ENCODE measurements at regions not wholly inside any gene's neighbourhood (a gene's known extent, or its start where the extent isn't known, plus 50 kb on each side); places are given as distances from the start of the nearest gene placed in this dataset.

DNA sequence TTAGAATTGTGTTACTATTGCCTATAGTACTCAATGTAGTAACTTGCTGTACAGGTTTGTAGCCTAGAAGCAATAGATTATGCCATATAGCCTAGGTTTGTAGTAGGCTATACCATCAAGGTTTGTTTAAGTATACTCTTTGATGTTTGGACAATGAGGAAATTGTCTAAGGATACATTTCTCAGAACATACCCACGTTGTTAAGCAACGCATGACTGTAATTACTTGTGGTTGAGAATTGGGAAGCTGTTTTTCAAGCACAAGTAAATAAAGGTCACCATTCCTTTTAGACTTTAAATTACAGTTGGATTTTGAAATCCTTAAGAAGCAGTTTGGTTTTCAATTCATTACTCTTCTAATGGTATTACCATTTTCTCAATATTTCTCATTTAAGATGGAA, 89.8 kb upstream of the KCNH7 start:
- Mint-ChIP-seq H3K4me1 (no peaks in the 10 kb centered on the region), H3K36me3 (ENCODE audit: low read depth) (no peaks in the 10 kb centered on the region), H3K9me3 (no peaks in the 10 kb centered on the region), H3K27ac (ENCODE audit: unreplicated experiment) (no peak overlapping the region), H3K27me3 (ENCODE audit: low read depth) (no peaks in the 10 kb centered on the region), H3K4me3 (no peak overlapping the region)
- DNase-seq (ENCODE audit: low read depth, low spot score), result no peak
- TF ChIP-seq, protein P1, sequence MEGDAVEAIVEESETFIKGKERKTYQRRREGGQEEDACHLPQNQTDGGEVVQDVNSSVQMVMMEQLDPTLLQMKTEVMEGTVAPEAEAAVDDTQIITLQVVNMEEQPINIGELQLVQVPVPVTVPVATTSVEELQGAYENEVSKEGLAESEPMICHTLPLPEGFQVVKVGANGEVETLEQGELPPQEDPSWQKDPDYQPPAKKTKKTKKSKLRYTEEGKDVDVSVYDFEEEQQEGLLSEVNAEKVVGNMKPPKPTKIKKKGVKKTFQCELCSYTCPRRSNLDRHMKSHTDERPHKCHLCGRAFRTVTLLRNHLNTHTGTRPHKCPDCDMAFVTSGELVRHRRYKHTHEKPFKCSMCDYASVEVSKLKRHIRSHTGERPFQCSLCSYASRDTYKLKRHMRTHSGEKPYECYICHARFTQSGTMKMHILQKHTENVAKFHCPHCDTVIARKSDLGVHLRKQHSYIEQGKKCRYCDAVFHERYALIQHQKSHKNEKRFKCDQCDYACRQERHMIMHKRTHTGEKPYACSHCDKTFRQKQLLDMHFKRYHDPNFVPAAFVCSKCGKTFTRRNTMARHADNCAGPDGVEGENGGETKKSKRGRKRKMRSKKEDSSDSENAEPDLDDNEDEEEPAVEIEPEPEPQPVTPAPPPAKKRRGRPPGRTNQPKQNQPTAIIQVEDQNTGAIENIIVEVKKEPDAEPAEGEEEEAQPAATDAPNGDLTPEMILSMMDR (conservative IDR thresholded peaks at IDR 0.05), result no peak

DNA sequence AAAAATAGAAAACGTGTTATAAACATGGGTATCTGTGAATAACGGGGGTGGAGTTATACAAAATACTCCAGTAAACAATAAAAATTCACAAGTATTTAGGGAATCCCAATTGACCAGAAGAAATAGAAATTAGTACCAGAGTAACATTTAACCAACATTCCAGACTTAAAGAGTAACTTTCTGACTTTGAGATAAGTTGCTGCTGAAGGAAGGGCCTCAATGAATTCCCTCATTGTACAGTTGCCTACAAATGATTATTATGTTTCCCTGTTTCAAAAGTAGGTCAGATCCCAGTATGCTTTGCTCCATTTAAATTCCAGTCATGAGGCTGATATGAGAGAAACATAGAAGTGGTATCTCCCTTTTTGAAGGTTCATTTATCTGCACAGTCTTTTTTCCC, 88.3 kb upstream of the KCNH7 start:
- no peaks in the 10 kb centered on the region for H3K4me1 Mint-ChIP-seq
- H3K27ac Mint-ChIP-seq (ENCODE audit: unreplicated experiment), result no peak overlapping the region
- no peak overlapping the region for H3K4me3 Mint-ChIP-seq
- TF ChIP-seq, protein P1 (conservative IDR thresholded peaks at IDR 0.05), result no peak
- DNase-seq (ENCODE audit: low read depth, low spot score), result no peak
- no peaks in the 10 kb centered on the region for H3K9me3 Mint-ChIP-seq
- H3K36me3 Mint-ChIP-seq (ENCODE audit: low read depth), result no peaks in the 10 kb centered on the region
- no peaks in the 10 kb centered on the region for H3K27me3 Mint-ChIP-seq (ENCODE audit: low read depth)

DNA sequence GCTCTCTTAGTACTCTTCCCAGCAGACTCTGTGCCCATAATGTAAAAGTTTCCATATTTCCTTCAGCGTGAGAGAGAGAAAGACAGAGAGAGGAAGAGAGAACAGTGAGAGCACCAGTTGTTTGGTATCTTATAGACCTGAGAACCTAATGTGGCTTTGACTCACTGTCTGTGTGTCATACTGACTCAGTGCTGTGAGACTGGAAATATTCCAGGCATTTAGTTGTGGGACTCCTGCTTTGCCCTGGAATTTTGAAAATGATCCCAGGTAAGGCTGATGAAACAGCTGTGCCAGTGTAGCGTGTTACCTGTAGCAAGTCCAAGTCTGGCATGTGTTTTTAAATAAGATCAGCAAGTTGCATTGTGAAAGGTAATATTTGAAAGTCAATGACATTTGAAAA, 87.9 kb upstream of the KCNH7 start:
- no peak overlapping the region for H3K4me3 Mint-ChIP-seq
- no peaks in the 10 kb centered on the region for H3K27me3 Mint-ChIP-seq (ENCODE audit: low read depth)
- H3K36me3 Mint-ChIP-seq (ENCODE audit: low read depth), result no peaks in the 10 kb centered on the region
- H3K9me3 Mint-ChIP-seq, result no peaks in the 10 kb centered on the region
- TF ChIP-seq, protein P1 (conservative IDR thresholded peaks at IDR 0.05), result no peak
- H3K4me1 Mint-ChIP-seq, result no peaks in the 10 kb centered on the region
- H3K27ac Mint-ChIP-seq (ENCODE audit: unreplicated experiment), result no peak overlapping the region
- DNase-seq (ENCODE audit: low read depth, low spot score), result no peak

DNA sequence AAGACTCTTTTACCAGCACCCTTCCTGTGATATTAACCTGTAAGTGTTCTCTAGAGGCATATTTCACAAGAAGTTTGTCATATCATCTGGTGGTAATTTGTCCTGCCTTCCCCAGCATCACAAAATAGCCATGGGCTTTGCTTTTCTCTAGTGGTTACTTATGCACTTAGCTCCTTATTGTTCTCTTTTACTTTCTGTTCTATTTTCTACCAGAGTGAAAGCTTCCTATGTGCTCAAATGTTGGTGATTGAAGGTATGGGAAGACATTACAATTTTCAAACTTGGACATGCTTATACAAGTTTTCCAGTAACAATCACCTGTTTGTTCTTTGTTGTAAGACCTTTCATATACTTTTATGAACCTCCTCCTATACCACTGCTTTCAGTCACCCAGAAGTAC, 87.0 kb upstream of the KCNH7 start:
- no peaks in the 10 kb centered on the region for H3K36me3 Mint-ChIP-seq (ENCODE audit: low read depth)
- no peaks in the 10 kb centered on the region for H3K4me1 Mint-ChIP-seq
- TF ChIP-seq, protein P1 (conservative IDR thresholded peaks at IDR 0.05), result no peak
- no peak overlapping the region for H3K27ac Mint-ChIP-seq (ENCODE audit: unreplicated experiment)
- H3K4me3 Mint-ChIP-seq, result no peak overlapping the region
- DNase-seq (ENCODE audit: low read depth, low spot score), result no peak
- no peaks in the 10 kb centered on the region for H3K27me3 Mint-ChIP-seq (ENCODE audit: low read depth)
- H3K9me3 Mint-ChIP-seq, result no peaks in the 10 kb centered on the region

DNA sequence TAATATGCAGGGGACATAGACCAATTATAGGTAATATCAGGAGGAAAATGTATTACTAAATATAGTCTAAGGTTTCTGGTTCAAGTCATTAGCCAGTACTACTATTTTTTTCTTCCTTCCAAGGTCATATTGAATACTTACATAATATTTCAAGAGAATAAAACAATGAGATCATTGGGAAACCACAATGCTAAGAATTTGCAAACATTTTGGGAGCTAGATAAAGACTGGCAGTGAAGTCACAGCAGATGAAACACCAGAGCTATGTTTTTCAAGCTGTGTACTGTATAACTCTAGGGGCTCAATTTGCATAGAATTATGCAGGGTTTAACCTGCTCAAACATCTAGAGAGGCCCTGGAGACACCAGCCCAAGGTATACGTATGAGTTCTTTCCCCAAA, 80.5 kb upstream of the KCNH7 start:
- Mint-ChIP-seq H3K27me3 (ENCODE audit: low read depth) (no peaks in the 10 kb centered on the region), H3K4me3 (no peak overlapping the region), H3K36me3 (ENCODE audit: low read depth) (no peaks in the 10 kb centered on the region), H3K9me3 (peaks cover 2% of the 10 kb centered on the region), H3K27ac (ENCODE audit: unreplicated experiment) (no peak overlapping the region), H3K4me1 (no peaks in the 10 kb centered on the region)
- no peak for DNase-seq (ENCODE audit: low read depth, low spot score)
- TF ChIP-seq, protein P1 (conservative IDR thresholded peaks at IDR 0.05), result no peak

DNA sequence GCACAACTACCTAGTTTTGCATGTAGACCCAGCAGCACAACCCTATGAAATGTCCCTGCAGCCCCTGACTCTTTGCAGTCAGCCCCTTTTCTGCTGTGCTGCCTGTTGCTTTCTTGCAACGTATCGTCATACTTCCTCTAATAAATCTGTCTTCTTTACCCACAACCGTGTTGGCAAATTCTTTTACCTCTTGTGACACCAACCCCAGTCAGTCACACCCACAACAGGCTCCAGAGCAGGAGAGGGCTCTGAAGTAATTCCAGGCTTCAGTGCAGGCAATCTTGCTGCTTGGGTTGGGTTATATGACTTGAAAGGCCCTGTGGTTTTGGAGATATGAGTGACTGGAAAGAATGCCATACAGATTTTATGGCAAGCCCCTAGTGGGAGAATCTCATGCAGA, 79.1 kb upstream of the KCNH7 start:
- Mint-ChIP-seq H3K27ac (ENCODE audit: unreplicated experiment) (no peak overlapping the region), H3K4me1 (no peaks in the 10 kb centered on the region), H3K36me3 (ENCODE audit: low read depth) (no peaks in the 10 kb centered on the region), H3K27me3 (ENCODE audit: low read depth) (no peaks in the 10 kb centered on the region), H3K9me3 (peaks cover 6% of the 10 kb centered on the region), H3K4me3 (no peak overlapping the region)
- no peak for DNase-seq (ENCODE audit: low read depth, low spot score)
- TF ChIP-seq, protein P1 (conservative IDR thresholded peaks at IDR 0.05), result no peak
